ENCODE measurements at regions not wholly inside any gene's neighbourhood (a gene's known extent, or its start where the extent isn't known, plus 50 kb on each side); places are given as distances from the start of the nearest gene placed in this dataset.
A peak's percentile ranks its signal among the peaks of the same experiment; 100 is the strongest.

DNA sequence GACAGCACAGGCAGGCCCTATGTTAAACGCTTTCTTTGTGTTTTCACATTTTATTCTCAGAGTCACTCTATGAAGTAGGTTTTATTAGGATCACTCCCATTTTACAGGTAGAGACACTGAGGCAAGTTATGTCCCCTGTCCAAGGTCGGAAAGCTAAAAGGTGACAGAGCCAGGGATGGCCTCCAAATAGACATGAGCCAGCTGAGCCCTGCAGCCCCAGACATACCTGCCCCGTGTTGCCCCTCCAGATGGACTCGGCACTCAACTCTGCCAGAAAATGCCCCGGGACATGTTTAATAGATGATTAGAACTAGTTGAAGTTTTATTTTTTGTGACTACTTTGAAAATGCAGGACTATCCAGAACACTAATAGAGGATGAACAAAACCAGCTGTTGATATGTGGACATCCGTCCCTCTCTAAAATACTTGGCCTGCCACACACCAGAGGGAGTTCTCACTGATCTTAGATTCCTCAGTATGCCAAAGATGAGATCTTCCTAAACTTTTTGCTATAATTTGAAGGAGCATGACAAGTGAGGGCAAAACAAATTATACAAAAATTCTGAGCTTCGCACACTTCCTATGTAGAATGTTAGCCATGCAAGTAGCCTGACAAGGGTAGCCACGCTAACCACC is 258.6 kb upstream of the ADAMTS16 start:
- FAIRE-seq (no peak), DNase-seq (ENCODE audit: insufficient read length, low spot score) (no peak)

GRCh38 chr5:4882186-4882585 is 257.9 kb upstream of the ADAMTS16 start:
- FAIRE-seq (no peak), DNase-seq (ENCODE audit: insufficient read length, low spot score) (no peak)

- peak; percentile 57 for FAIRE-seq
- DNase-seq (ENCODE audit: insufficient read length, low spot score): no peak
Measured at GRCh38 chr5:4883360-4883759, 256.8 kb upstream of the ADAMTS16 start.

GRCh38 chr5:4893063-4893744 is 246.9 kb upstream of the ADAMTS16 start:
- no peak for FAIRE-seq
- no peak for DNase-seq (ENCODE audit: insufficient read length, low spot score)

GRCh38 chr5:4896328-4896727 is 243.8 kb upstream of the ADAMTS16 start:
- DNase-seq (ENCODE audit: insufficient read length, low spot score): no peak
- no peak for FAIRE-seq

- FAIRE-seq: peak; percentile 49
- DNase-seq (ENCODE audit: insufficient read length, low spot score): no peak
Measured at GRCh38 chr5:4901305-4901811, 238.8 kb upstream of the ADAMTS16 start.

- DNase-seq (ENCODE audit: insufficient read length, low spot score) (no peak), FAIRE-seq (no peak)
Measured at GRCh38 chr5:4901924-4902323, 238.2 kb upstream of the ADAMTS16 start.

DNA sequence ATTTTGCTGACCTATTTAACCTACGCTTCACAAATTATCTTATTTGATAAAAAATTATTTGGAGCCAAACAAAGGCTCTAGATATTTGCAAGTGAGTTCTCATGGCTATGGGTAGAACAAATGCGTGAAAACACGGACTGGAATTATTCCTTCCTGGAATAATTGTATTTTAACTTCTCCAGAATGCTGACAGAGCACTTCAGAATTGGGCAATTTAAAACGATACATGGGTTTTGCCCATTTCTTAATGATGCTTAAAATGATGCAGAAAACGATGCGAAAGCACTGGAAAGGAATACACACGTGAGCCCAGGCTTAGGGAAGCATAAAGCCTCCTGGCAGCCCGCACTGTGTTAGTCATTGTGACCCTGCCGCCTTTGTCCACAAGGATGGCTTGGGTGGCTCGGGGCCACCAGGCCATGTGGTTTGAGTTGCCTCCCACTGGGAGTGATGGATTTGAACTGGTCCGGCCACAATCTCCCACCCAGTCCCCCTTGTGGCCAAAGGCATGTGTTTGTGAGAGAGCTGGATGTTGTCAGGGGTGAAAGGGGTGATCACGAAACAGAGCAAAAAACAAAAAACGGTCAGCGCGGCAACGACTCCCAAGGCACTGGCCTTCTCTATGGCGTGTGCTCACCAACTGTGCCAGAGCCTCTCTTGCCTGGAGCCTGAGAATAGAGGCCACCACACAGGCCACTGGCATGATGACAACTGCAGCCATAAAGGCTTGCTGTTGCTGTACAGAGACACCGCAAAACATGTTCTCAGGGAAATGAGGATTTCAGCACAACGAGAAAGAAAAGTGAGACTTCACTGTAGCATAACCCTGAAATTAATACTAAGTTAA is 234.2 kb upstream of the ADAMTS16 start:
- DNase-seq (ENCODE audit: insufficient read length, low spot score) (no peak), FAIRE-seq (no peak)

DNA sequence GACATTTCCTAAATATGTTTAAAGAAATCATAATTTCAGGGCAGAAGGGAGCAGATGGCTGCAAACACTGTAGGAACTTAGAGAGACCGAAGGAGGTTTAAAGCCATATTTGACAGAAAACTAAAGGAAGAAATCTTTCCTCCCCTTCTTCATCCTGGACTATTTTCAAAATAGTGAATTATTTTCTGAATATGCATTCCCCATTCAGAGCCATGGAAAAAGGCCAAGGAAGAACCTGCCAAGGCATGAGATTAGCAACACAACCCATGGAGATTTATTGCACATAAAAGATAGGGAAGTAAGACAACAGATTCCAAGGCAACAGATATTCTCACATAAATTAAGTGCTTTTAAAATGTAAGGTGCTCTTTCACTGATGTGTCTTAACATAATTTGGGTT is 233.3 kb upstream of the ADAMTS16 start:
- DNase-seq (ENCODE audit: insufficient read length, low spot score) (no peak), FAIRE-seq (no peak)

DNA sequence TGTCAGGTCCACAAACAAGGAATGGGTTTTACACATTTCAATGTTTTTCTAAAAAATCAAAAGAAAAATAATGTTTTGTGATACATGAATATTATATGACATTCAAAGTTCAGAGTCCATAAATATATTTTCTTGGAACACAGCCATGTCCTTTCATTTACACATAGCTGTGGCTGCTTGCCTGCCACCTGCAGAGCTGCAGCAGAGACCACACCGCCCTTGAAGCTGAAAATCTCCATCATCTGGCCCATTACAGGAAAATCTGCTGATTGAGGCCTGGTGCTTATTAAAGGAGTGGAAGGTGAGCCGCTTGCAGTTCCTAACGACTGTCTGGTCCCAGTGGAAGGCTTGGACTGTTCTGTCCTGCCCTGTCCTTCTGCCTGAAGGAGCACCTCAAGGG is 232.6 kb upstream of the ADAMTS16 start:
- FAIRE-seq: no peak

DNA sequence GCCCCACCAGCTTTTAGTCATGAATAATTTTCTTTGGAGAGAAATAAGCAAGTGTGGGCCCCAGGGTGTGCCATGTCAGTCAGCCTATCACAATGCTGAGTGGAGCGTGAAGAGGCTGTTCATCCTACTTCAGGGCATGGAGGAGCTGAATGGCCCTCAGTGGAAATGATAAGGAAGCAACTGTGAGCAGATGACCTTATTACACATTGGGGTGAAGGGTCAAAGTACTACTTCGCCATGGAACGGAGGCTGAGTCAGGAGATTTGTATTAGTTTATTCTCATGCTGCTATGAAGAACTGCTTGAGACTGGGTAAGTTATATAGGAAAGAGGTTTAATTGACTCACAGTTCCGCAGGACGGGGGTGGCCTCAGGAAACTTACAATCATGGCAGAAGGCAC is 231.0 kb upstream of the ADAMTS16 start:
- FAIRE-seq (no peak), DNase-seq (ENCODE audit: insufficient read length, low spot score) (no peak)

More for the DNA sequence above, 232.6 kb upstream of the ADAMTS16 start:
- DNase-seq (ENCODE audit: insufficient read length, low spot score): no peak

GRCh38 chr5:4911646-4912403 is 228.3 kb upstream of the ADAMTS16 start:
- no peak for FAIRE-seq
- DNase-seq (ENCODE audit: insufficient read length, low spot score): no peak

DNA sequence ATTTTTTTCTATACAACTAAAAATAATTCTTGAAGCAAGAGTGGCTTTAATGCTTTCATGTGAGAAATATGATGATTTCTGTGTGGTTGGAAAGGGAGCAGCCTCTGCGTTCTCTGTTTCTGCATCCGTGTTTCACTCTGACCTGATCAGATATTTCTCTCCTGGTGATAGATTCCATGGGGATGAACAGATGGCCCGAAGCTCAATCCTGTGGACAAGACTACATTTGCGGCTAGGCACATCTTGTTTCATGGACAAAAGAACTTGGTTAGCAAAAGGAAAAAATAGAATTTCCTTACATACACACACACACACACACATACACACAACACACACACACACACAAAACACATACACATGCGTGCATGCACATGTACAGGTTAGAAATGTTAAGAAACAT is 218.2 kb upstream of the ADAMTS16 start:
- FAIRE-seq (no peak), DNase-seq (ENCODE audit: insufficient read length, low spot score) (no peak)

- no peak for FAIRE-seq
- DNase-seq (ENCODE audit: insufficient read length, low spot score): no peak
Measured at GRCh38 chr5:4924577-4924976, 215.6 kb upstream of the ADAMTS16 start.

- DNase-seq (ENCODE audit: insufficient read length, low spot score) (no peak), FAIRE-seq (no peak)
Measured at GRCh38 chr5:4927097-4927496, 213.0 kb upstream of the ADAMTS16 start.

GRCh38 chr5:4928409-4928808 is 211.7 kb upstream of the ADAMTS16 start:
- no peak for FAIRE-seq
- DNase-seq (ENCODE audit: insufficient read length, low spot score): no peak

GRCh38 chr5:4929092-4929655 is 211.0 kb upstream of the ADAMTS16 start:
- no peak for DNase-seq (ENCODE audit: insufficient read length, low spot score)
- no peak for FAIRE-seq

- peak; percentile 38 for FAIRE-seq
- DNase-seq (ENCODE audit: insufficient read length, low spot score): no peak
Measured at GRCh38 chr5:4939042-4939781, 200.9 kb upstream of the ADAMTS16 start.

DNA sequence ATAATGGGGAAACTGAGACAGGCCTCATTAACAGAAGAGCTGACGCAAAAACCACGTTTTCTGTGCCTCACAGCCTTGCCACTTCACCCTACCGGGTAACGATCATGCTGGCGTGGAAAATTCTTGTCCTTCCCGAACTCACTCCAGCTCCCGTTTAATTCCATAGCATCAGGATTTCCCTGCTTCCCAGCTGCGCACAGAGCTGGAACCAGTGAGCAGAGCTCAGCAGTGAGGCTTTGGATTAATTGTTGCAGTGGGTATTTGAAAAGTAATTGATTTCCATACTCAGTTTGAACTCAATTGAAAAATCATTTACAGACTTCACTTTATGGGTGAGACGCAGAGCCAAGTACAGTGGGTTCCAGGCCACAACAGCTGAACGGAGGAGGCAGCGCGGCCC is 199.0 kb upstream of the ADAMTS16 start:
- no peak for DNase-seq (ENCODE audit: insufficient read length, low spot score)
- no peak for FAIRE-seq

All from HTR-8/SVneo (cell line).